Body of pancreas (tissue), 4 donors: ENCODE measurements at regions not wholly inside any gene's neighbourhood (a gene's known extent, or its start where the extent isn't known, plus 50 kb on each side); places are given as distances from the start of the nearest gene placed in this dataset.

Source experiments
- POLR2A ChIP-seq, 3 donors: fragments of 450-650 bp; IDR thresholded peaks; one replicate each; pipeline ENCODE4 v1.6.1; 2016; ENCODE audit warnings: antibody characterized with exemption in 3 of 3, mild to moderate bottlenecking in 2 of 3
- TF ChIP-seq, protein P1 (sequence below), 7 experiments: fragments of 450-650 bp in 4 of 7; fragments of 200-600 bp in 3 of 7; sonication (generic) in 3 of 7; IDR thresholded peaks; one replicate each; pipeline ENCODE4 v1.5.1; 2016 to 2019; ENCODE audit warnings: antibody characterized with exemption in 7 of 7

DNA sequence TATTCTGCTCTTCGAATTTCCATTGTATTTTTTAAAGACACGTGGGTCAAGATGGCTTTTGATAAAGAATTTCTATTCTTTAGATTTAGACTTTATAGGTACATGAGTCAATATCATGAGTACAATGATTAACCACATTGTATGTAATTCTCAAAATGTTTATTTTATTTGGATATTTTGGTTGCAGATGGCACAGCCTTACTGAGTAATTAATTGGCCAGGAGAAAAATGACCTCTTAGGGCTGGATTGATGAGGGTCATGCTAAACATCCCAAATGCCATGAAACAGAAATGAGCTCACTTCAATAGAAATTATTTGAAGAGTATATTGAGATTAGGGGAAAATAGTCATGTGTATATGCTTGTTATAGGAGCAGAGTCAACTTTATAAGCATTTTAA lies 131.2 kb upstream of the CCN2 start:
- TF ChIP-seq, protein P1, sequence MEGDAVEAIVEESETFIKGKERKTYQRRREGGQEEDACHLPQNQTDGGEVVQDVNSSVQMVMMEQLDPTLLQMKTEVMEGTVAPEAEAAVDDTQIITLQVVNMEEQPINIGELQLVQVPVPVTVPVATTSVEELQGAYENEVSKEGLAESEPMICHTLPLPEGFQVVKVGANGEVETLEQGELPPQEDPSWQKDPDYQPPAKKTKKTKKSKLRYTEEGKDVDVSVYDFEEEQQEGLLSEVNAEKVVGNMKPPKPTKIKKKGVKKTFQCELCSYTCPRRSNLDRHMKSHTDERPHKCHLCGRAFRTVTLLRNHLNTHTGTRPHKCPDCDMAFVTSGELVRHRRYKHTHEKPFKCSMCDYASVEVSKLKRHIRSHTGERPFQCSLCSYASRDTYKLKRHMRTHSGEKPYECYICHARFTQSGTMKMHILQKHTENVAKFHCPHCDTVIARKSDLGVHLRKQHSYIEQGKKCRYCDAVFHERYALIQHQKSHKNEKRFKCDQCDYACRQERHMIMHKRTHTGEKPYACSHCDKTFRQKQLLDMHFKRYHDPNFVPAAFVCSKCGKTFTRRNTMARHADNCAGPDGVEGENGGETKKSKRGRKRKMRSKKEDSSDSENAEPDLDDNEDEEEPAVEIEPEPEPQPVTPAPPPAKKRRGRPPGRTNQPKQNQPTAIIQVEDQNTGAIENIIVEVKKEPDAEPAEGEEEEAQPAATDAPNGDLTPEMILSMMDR (IDR thresholded peaks at IDR 0.05), result no peak
- TF ChIP-seq POLR2A (IDR thresholded peaks at IDR 0.05), result no peak
